ENCODE measurements at regions not wholly inside any gene's neighbourhood (a gene's known extent, or its start where the extent isn't known, plus 50 kb on each side); places are given as distances from the start of the nearest gene placed in this dataset.

DNA sequence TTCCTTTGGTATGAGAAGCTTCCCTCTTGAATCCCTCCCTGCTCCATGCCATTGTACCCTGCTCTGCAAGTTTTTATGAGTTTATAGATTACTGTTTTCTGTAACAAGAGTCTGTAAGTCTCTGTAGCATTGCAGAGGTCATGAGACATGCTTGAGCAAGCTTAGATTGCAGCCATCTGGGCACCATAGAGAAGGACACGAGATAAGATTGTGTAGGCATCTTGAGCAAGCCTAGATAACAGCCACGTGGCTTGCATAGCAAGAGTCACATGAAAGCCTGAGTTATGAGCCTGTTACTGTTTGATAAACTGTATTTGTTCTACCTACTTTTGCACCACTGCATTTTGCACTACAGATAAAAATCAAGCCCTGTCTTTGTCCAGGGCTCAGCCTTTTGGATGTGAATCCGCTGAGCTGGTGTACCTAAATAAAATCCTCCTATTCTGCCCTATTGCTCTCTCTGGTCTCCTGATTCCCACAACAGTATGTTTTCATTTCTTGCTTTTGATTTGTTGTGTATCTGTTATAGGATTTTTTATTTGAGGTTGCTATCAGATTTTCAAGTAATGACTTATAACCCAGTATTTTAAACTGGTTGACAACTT, 127.4 kb upstream of the ANKRD50 start:
- TF ChIP-seq, protein P1, sequence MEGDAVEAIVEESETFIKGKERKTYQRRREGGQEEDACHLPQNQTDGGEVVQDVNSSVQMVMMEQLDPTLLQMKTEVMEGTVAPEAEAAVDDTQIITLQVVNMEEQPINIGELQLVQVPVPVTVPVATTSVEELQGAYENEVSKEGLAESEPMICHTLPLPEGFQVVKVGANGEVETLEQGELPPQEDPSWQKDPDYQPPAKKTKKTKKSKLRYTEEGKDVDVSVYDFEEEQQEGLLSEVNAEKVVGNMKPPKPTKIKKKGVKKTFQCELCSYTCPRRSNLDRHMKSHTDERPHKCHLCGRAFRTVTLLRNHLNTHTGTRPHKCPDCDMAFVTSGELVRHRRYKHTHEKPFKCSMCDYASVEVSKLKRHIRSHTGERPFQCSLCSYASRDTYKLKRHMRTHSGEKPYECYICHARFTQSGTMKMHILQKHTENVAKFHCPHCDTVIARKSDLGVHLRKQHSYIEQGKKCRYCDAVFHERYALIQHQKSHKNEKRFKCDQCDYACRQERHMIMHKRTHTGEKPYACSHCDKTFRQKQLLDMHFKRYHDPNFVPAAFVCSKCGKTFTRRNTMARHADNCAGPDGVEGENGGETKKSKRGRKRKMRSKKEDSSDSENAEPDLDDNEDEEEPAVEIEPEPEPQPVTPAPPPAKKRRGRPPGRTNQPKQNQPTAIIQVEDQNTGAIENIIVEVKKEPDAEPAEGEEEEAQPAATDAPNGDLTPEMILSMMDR (conservative IDR thresholded peaks at IDR 0.05), result no peak
- no peak for TF ChIP-seq ZFX (IDR thresholded peaks at IDR 0.05)
